ENCODE measurements at regions not wholly inside any gene's neighbourhood (a gene's known extent, or its start where the extent isn't known, plus 50 kb on each side); places are given as distances from the start of the nearest gene placed in this dataset.
"Not testable (repeated sequence)": the region's sequence is repeated elsewhere in the genome, so short reads cannot be mapped to it uniquely, and the experiment has no call there.

DNA sequence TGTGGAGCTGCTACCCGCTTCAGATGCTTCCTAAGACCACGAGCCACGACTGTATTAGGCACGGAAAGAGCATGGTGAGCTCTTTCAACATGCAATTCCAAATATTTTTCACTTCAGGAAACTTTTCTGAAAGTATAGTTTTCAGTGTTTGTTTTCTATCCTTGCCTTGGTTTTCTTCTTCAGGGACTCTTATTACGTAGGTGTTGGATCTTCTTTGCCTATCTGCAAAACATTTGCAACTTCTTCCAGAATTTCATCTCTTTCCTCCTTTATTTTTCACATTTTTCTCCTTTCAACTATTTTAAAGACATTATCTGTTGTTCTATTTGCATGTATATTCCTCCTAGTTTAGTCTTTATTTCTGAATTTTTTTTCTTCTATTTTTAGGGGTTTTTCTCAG, 148.9 kb upstream of the LSM14A start:
- H3K36me3 ChIP-seq (ENCODE audit: insufficient read depth, low read length): no peaks in the 10 kb centered on the region
- no peak overlapping the region for H3K4me3 ChIP-seq (ENCODE audit: low read depth, low read length)
- peaks cover 20% of the 10 kb centered on the region for H3K27me3 ChIP-seq (ENCODE audit: insufficient read depth, low read length)
- H3K79me2 ChIP-seq (ENCODE audit: control insufficient read depth, insufficient read depth, low read length, unreplicated experiment): no peaks in the 10 kb centered on the region
- H2AFZ ChIP-seq (ENCODE audit: low read length, unreplicated experiment): no peak overlapping the region
- no peak overlapping the region for H3K27ac ChIP-seq (ENCODE audit: low read depth, low read length)
- H3K4me1 ChIP-seq (ENCODE audit: control insufficient read depth, insufficient read depth, low read length, unreplicated experiment): no peaks in the 10 kb centered on the region

DNA sequence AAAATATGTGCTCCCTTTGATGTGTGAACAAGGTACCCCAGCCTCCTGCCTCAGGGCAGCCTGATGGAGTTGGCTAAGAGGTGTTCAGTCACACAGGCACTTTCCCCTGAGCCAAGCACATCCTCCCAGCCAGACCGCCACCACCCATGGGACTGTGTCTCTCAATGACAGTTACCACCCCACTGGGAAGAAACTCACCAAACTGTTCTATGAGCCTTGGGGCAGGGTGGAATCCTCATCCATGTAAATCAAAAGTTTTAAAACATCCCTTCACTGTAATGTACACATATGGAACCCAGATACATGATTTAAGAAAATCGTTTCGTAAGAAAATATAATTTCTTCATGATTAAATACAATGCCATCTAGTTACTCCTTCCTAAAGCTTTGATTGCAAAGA, 138.4 kb upstream of the LSM14A start:
- no peak overlapping the region for H2AFZ ChIP-seq (ENCODE audit: low read length, unreplicated experiment)
- H3K27me3 ChIP-seq (ENCODE audit: insufficient read depth, low read length): peaks cover 25% of the 10 kb centered on the region; the same call in 1 of the 2 replicates
- H3K27ac ChIP-seq (ENCODE audit: low read depth, low read length): no peak overlapping the region
- H3K4me3 ChIP-seq (ENCODE audit: low read depth, low read length): no peak overlapping the region
- H3K79me2 ChIP-seq (ENCODE audit: control insufficient read depth, insufficient read depth, low read length, unreplicated experiment): no peaks in the 10 kb centered on the region
- H3K4me1 ChIP-seq (ENCODE audit: control insufficient read depth, insufficient read depth, low read length, unreplicated experiment): no peaks in the 10 kb centered on the region
- no peaks in the 10 kb centered on the region for H3K36me3 ChIP-seq (ENCODE audit: insufficient read depth, low read length)

DNA sequence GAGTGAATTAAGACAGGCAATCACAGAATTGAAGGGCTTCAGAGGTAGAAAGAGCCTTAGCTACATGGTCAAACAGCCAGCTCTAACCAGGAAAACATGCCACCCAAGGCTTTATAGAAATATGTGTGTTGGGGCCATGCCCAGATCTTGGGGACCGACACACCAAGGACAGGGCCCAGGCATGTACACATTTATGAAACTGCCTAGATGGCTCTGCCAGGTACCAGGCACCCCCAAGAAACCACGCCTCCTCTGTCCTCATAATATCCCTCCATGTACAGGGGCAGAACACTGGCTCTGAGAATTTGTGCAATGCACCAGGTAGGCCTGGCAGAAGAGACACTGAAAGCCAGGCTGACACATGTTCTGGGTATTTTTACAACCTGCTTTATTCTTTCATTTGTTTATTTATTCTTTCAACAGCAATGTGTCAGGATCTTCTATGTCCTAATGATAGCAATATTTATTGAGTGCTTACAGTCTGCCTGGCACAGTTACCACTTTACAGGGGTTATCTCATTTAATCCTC, 137.9 kb upstream of the LSM14A start:
- no peaks in the 10 kb centered on the region for H3K4me1 ChIP-seq (ENCODE audit: control insufficient read depth, insufficient read depth, low read length, unreplicated experiment)
- no peaks in the 10 kb centered on the region for H3K79me2 ChIP-seq (ENCODE audit: control insufficient read depth, insufficient read depth, low read length, unreplicated experiment)
- H3K36me3 ChIP-seq (ENCODE audit: insufficient read depth, low read length): no peaks in the 10 kb centered on the region
- no peak overlapping the region for H2AFZ ChIP-seq (ENCODE audit: low read length, unreplicated experiment)
- H3K27ac ChIP-seq (ENCODE audit: low read depth, low read length): no peak overlapping the region
- H3K4me3 ChIP-seq (ENCODE audit: low read depth, low read length): no peak overlapping the region
- peaks cover 20% of the 10 kb centered on the region; the same call in 1 of the 2 replicates for H3K27me3 ChIP-seq (ENCODE audit: insufficient read depth, low read length)

DNA sequence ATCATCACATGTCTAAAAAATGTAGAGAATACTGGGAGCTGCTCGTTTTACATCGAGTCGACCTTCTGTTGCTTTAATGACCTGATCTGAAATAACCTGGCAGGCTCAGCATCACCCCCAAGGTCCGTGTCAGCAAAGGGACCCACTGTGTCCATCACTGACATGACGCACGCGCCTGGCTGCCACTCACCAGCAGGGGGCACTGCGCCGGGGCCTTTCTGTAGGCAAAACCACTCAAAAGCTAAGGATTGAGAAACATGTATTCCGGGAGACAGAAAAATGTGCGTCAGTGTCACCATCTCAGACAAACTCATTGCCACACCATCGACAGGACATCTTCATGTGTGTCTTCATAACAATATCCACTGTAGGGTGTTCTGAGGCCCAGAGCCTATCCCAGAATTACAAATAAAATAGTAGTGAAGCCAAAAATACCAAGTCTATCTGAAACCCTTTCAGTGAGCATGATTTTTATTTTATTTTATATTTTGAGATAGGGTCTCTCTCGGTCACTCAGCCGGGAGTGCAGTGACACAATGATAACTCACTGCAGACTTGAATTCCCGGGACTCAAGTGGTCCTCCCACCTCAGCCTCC, 130.3 kb upstream of the LSM14A start:
- H3K4me1 ChIP-seq (ENCODE audit: control insufficient read depth, insufficient read depth, low read length, unreplicated experiment): no peaks in the 10 kb centered on the region
- H3K79me2 ChIP-seq (ENCODE audit: control insufficient read depth, insufficient read depth, low read length, unreplicated experiment): no peaks in the 10 kb centered on the region
- no peak overlapping the region for H2AFZ ChIP-seq (ENCODE audit: low read length, unreplicated experiment)
- no peaks in the 10 kb centered on the region for H3K27me3 ChIP-seq (ENCODE audit: insufficient read depth, low read length)
- no peak overlapping the region for H3K27ac ChIP-seq (ENCODE audit: low read depth, low read length)
- H3K4me3 ChIP-seq (ENCODE audit: low read depth, low read length): no peak overlapping the region
- no peaks in the 10 kb centered on the region for H3K36me3 ChIP-seq (ENCODE audit: insufficient read depth, low read length)

DNA sequence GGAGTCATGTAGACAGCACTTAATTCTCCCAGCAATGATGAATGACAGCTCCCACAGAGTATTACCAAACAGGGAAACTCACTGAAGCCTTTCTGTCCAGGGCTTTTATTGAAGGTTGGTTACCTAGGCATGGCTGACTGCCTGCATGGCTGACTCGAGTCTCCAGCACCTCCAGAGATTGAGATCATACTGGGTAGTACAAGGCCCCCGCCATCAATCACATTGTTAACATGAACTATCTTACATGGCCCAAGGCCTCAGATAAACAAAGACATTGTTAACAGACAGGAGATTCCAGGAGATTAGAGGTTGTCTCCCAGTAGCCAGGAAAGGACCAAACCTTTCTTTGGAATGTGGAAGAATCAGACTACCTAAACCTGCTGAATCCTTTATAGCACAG, 128.3 kb upstream of the LSM14A start:
- Histone ChIP-seq H2AFZ (ENCODE audit: low read length, unreplicated experiment) (no peak overlapping the region), H3K79me2 (ENCODE audit: control insufficient read depth, insufficient read depth, low read length, unreplicated experiment) (no peaks in the 10 kb centered on the region), H3K4me3 (ENCODE audit: low read depth, low read length) (no peak overlapping the region), H3K27ac (ENCODE audit: low read depth, low read length) (no peak overlapping the region), H3K27me3 (ENCODE audit: insufficient read depth, low read length) (peaks cover 6% of the 10 kb centered on the region; the same call in 1 of the 2 replicates), H3K4me1 (ENCODE audit: control insufficient read depth, insufficient read depth, low read length, unreplicated experiment) (no peaks in the 10 kb centered on the region), H3K36me3 (ENCODE audit: insufficient read depth, low read length) (no peaks in the 10 kb centered on the region)

DNA sequence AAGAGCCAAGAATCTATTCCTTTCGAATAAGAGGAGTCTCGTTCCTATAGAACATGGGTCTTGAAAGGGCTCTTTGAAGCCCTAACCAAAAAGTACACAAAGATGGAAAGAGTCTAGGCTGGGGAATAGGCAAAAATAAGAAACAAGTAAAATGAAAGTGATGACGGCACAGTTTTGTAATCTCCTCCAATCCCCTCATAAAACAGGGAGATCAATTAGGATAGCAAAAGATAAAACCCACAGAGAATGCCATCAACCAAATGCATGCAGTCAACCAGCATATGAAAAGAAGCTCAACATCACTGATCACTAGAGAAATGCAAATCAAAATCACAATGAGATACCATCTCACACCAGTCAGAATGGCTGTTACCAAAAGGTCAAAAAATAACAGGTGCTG, 122.4 kb upstream of the LSM14A start:
- H3K79me2 ChIP-seq (ENCODE audit: control insufficient read depth, insufficient read depth, low read length, unreplicated experiment): no peaks in the 10 kb centered on the region
- H2AFZ ChIP-seq (ENCODE audit: low read length, unreplicated experiment): no peak overlapping the region
- H3K4me3 ChIP-seq (ENCODE audit: low read depth, low read length): no peak overlapping the region
- H3K4me1 ChIP-seq (ENCODE audit: control insufficient read depth, insufficient read depth, low read length, unreplicated experiment): no peaks in the 10 kb centered on the region
- no peaks in the 10 kb centered on the region for H3K36me3 ChIP-seq (ENCODE audit: insufficient read depth, low read length)
- peaks cover 25% of the 10 kb centered on the region for H3K27me3 ChIP-seq (ENCODE audit: insufficient read depth, low read length)
- H3K27ac ChIP-seq (ENCODE audit: low read depth, low read length): no peak overlapping the region

DNA sequence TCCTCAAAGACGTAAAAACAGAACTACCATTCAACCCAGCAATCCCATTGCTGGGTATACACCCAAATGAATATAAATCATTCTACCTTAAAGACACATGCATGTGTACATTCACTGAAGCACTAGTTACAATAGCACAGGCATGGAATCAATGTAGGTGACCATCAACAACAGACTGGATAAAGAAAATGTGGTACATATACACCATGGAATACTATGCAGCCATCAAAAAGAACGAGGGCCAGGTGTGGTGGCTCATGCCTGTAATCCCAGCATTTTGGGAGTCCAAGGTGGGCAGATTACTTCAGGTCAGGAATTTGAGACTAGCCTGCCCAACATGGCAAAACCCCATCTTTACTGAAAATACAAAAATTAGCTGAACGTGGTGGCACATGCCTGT, 121.9 kb upstream of the LSM14A start:
- H3K4me3 ChIP-seq (ENCODE audit: low read depth, low read length); H3K36me3 ChIP-seq (ENCODE audit: insufficient read depth, low read length); H3K79me2 ChIP-seq (ENCODE audit: control insufficient read depth, insufficient read depth, low read length, unreplicated experiment); H3K4me1 ChIP-seq (ENCODE audit: control insufficient read depth, insufficient read depth, low read length, unreplicated experiment); H3K27ac ChIP-seq (ENCODE audit: low read depth, low read length); H2AFZ ChIP-seq (ENCODE audit: low read length, unreplicated experiment): not testable (repeated sequence)
- H3K27me3 ChIP-seq (ENCODE audit: insufficient read depth, low read length): peaks cover 30% of the 10 kb centered on the region

DNA sequence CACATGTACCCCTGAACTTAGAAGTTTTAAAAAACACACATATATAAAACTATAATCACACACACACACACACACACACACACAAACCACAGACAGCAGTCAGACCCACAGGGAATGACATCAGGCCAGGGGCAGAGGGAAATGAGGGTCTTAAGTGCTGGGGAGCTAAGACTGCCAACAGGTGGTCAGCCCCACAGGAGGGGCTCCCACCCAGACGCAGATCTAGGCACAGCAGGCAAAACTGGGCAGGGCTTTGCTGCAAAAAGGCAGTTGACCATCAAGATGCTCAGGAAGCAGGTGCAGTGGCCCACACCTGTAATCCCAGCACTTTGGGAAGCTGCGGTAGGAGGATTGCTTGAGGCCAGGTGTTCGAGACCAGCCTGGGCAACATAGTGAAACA, 121.0 kb upstream of the LSM14A start:
- Histone ChIP-seq H3K36me3 (ENCODE audit: insufficient read depth, low read length) (no peaks in the 10 kb centered on the region), H2AFZ (ENCODE audit: low read length, unreplicated experiment) (no peak overlapping the region), H3K4me3 (ENCODE audit: low read depth, low read length) (no peak overlapping the region), H3K4me1 (ENCODE audit: control insufficient read depth, insufficient read depth, low read length, unreplicated experiment) (no peaks in the 10 kb centered on the region), H3K27me3 (ENCODE audit: insufficient read depth, low read length) (peaks cover 38% of the 10 kb centered on the region), H3K27ac (ENCODE audit: low read depth, low read length) (no peak overlapping the region), H3K79me2 (ENCODE audit: control insufficient read depth, insufficient read depth, low read length, unreplicated experiment) (no peaks in the 10 kb centered on the region)

DNA sequence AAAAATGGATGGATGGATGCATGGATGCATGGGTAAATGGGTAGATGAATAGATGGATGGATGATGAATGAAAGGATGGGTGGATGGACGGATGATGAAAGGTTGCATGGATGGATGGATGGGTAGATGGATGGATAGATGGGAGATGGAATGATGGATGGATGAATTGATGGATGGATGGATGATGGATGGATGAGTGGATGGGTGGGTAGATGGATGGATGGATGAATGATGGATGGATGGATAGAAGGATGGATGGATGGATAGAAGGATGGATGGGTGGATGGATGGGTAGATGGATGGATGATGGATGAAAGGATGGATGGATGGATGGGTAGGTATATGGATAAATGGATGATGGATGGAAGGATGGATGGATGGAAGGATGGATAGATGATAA, 115.1 kb upstream of the LSM14A start:
- H3K36me3 ChIP-seq (ENCODE audit: insufficient read depth, low read length): no peaks in the 10 kb centered on the region
- no peak overlapping the region for H2AFZ ChIP-seq (ENCODE audit: low read length, unreplicated experiment)
- H3K4me1 ChIP-seq (ENCODE audit: control insufficient read depth, insufficient read depth, low read length, unreplicated experiment): no peaks in the 10 kb centered on the region
- peaks cover 36% of the 10 kb centered on the region for H3K27me3 ChIP-seq (ENCODE audit: insufficient read depth, low read length)
- no peaks in the 10 kb centered on the region for H3K79me2 ChIP-seq (ENCODE audit: control insufficient read depth, insufficient read depth, low read length, unreplicated experiment)
- H3K27ac ChIP-seq (ENCODE audit: low read depth, low read length): no peak overlapping the region
- no peak overlapping the region for H3K4me3 ChIP-seq (ENCODE audit: low read depth, low read length)

DNA sequence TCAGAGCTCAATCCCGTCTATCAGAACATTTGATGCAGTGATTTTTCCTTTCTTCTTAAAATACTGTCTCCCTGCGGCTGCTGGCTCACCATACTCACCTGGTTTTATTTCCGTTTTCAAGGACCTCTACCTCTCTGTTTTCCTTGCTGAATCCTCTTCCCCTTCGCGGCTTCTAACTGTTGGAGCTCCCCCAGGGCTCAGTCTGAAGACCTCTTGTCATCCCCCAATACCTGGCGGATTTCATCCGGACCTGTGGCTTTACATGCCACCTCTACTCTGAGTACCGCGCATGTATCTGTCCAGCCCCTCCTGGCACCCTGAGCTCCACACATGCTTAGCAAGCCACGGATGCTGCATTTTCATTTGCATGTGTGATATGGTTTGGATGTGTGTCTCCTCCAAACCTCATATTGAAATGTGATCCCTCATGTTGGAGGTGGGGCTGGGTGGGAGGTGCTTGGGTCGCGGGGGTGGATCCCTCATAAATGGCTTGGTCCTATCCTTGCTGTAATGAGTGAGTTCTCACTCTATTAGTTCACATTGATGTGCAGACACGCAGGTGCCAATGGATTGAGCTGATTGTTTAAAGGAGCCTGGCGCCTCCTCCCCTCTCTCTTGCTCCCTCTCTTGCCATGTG, 106.2 kb upstream of the LSM14A start:
- no peaks in the 10 kb centered on the region for H3K79me2 ChIP-seq (ENCODE audit: control insufficient read depth, insufficient read depth, low read length, unreplicated experiment)
- no peaks in the 10 kb centered on the region for H3K36me3 ChIP-seq (ENCODE audit: insufficient read depth, low read length)
- no peak overlapping the region for H3K27ac ChIP-seq (ENCODE audit: low read depth, low read length)
- peaks cover 5% of the 10 kb centered on the region for H3K4me1 ChIP-seq (ENCODE audit: control insufficient read depth, insufficient read depth, low read length, unreplicated experiment)
- no peak overlapping the region for H3K4me3 ChIP-seq (ENCODE audit: low read depth, low read length)
- peaks cover 17% of the 10 kb centered on the region for H3K27me3 ChIP-seq (ENCODE audit: insufficient read depth, low read length)
- no peak overlapping the region for H2AFZ ChIP-seq (ENCODE audit: low read length, unreplicated experiment)

DNA sequence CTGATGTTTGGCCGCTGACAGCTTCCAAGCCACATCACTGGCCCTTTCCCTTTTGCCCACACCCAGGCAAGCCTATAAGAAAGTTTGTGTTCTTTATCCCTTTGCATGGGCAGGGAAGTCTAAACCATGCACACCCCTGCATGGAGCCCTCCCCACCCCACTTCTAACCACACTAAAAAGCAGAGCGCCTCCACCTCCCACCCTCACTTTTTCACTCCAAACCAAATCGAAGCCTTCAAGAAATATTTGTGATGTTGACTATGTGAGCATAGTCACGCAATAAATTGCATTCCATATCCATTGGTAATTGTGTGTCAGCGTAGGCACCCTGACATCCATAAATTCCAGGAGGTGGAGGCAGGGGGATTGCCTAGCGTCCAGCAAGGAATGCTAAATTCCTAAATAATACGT, 104.4 kb upstream of the LSM14A start:
- H3K4me3 ChIP-seq (ENCODE audit: low read depth, low read length): no peak overlapping the region
- H3K27ac ChIP-seq (ENCODE audit: low read depth, low read length): no peak overlapping the region
- H2AFZ ChIP-seq (ENCODE audit: low read length, unreplicated experiment): no peak overlapping the region
- H3K36me3 ChIP-seq (ENCODE audit: insufficient read depth, low read length): no peaks in the 10 kb centered on the region
- no peaks in the 10 kb centered on the region for H3K79me2 ChIP-seq (ENCODE audit: control insufficient read depth, insufficient read depth, low read length, unreplicated experiment)
- peaks cover 5% of the 10 kb centered on the region for H3K4me1 ChIP-seq (ENCODE audit: control insufficient read depth, insufficient read depth, low read length, unreplicated experiment)
- peaks cover 21% of the 10 kb centered on the region for H3K27me3 ChIP-seq (ENCODE audit: insufficient read depth, low read length)
